T47D (cell line): ENCODE measurements at regions not wholly inside any gene's neighbourhood (a gene's known extent, or its start where the extent isn't known, plus 50 kb on each side); places are given as distances from the start of the nearest gene placed in this dataset.

Source experiments
- DNase-seq, 2 experiments: peaks; one replicate each; pipeline versions ENCODE4 v3.0.0 to v3.0.0-alpha.2; 2011 to 2012; ENCODE audit warnings: low read depth in 1 of 2, low spot score in 1 of 2
- JUND ChIP-seq: IDR thresholded peaks from 2 replicates; pipeline ENCODE4 v1.6.1; 2012; ENCODE audit warnings: low read depth
- in situ Hi-C: cut with HindIII; loops from 2 replicates; pipeline ENCODE4 v1.10.0; 2016; ENCODE audit warnings: low sequenced_read_pairs, low pct_unique_long_range_greater_than_20kb

- TF ChIP-seq JUND = no peak
- in situ Hi-C loops = no loop called here
- no peak for DNase-seq
Observed at GRCh38 chr1:79791488-79792218, 785.1 kb upstream of the ADGRL4 start.

GRCh38 chr1:79790950-79791349 is 784.4 kb upstream of the ADGRL4 start:
- DNase-seq = no peak
- TF ChIP-seq JUND = no peak
- in situ Hi-C loops = no loop called here

GRCh38 chr1:79787631-79788030 is 781.1 kb upstream of the ADGRL4 start:
- in situ Hi-C loops = no loop called here
- no peak for TF ChIP-seq JUND
- no peak for DNase-seq

- in situ Hi-C loops = no loop called here
- TF ChIP-seq JUND = no peak
- no peak for DNase-seq
Observed at GRCh38 chr1:79785964-79786363, 779.4 kb upstream of the ADGRL4 start.

GRCh38 chr1:79785561-79785960 is 779.0 kb upstream of the ADGRL4 start:
- TF ChIP-seq JUND = no peak
- in situ Hi-C loops = no loop called here
- DNase-seq = no peak

- DNase-seq = no peak
- in situ Hi-C loops = no loop called here
- TF ChIP-seq JUND = no peak
Observed at GRCh38 chr1:79781261-79781660, 774.7 kb upstream of the ADGRL4 start.

- DNase-seq = no peak
- in situ Hi-C loops = no loop called here
- no peak for TF ChIP-seq JUND
Observed at GRCh38 chr1:79777481-79778219, 771.1 kb upstream of the ADGRL4 start.

GRCh38 chr1:79775402-79775801 is 768.9 kb upstream of the ADGRL4 start:
- in situ Hi-C loops = no loop called here
- TF ChIP-seq JUND = no peak
- DNase-seq = no peak

- no peak for TF ChIP-seq JUND
- in situ Hi-C loops = no loop called here
- no peak for DNase-seq
Observed at GRCh38 chr1:79773385-79773784, 766.9 kb upstream of the ADGRL4 start.

- in situ Hi-C loops = no loop called here
- no peak for TF ChIP-seq JUND
- DNase-seq = no peak
Observed at GRCh38 chr1:79762461-79762860, 755.9 kb upstream of the ADGRL4 start.

GRCh38 chr1:79760531-79760930 is 754.0 kb upstream of the ADGRL4 start:
- TF ChIP-seq JUND = no peak
- DNase-seq = no peak
- in situ Hi-C loops = no loop called here

GRCh38 chr1:79749607-79750006 is 743.1 kb upstream of the ADGRL4 start:
- DNase-seq = no peak
- in situ Hi-C loops = no loop called here
- TF ChIP-seq JUND = no peak

GRCh38 chr1:79745929-79746328 is 739.4 kb upstream of the ADGRL4 start:
- TF ChIP-seq JUND = peak; percentile 57; the same call in 1 of the 2 replicates
- in situ Hi-C loops = no loop called here
- peak in 1 of 2 experiments; percentile 70 for DNase-seq
